ENCODE measurements at regions not wholly inside any gene's neighbourhood (a gene's known extent, or its start where the extent isn't known, plus 50 kb on each side); places are given as distances from the start of the nearest gene placed in this dataset.

DNA sequence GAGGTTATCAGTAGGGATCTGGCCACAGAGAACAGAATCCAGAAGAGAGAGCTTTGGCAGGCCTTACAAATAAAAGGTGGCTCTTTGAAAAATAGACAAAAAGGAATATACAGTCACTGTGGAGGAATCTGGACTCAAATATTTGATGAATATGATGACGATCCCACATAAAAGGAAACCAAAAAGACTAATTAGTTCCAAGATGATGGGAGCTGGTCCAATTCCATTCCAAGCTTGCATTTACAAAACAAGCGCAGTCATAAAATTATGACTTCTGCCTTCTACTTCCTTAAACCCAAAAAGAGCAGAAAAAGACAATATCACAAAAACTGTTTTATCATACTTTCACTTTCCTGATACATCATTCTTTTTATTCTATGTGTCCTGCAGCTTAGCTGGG is 285.8 kb downstream of the DIPK2A start (continued):
- TF ChIP-seq GABPA (IDR thresholded peaks at IDR 0.05 in 1 of 2, conservative IDR thresholded peaks at IDR 0.05 in 1 of 2) (no peak), HNF4G (IDR thresholded peaks at IDR 0.05) (no peak), FOXA2 (IDR thresholded peaks at IDR 0.05) (no peak)

DNA sequence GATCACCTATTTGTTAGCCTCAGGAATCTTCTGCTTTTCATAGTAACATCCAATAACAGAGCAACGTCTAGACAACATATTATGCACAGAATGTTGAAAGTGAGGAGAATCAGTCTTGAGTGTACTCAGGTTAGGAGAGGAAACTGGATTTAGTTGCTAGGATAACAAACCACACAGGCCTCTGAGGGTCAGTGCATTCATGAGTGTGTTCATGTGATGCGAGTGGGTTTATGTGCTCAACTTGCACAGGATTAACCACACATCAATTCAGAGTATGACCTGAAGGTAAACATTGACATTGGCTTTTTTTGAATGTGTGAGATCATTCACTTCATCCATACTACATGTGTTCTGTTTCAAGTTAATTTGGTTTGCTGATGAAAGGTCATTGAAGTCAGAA is 287.6 kb downstream of the DIPK2A start:
- H3K9me3 ChIP-seq (ENCODE audit: control insufficient read depth in 4 of 4, low read length in 3 of 4): no peaks in the 10 kb centered on the region
- no peak overlapping the region for H3K4me3 ChIP-seq (ENCODE audit: low read depth in 1 of 3, low read length in 3 of 3)
- no peaks in the 10 kb centered on the region for H3K36me3 ChIP-seq (ENCODE audit: control insufficient read depth in 4 of 4, insufficient read depth in 3 of 4, low read depth in 1 of 4, low read length in 3 of 4)
- H3K9ac ChIP-seq (ENCODE audit: low read depth in 1 of 2, low read length in 2 of 2): no peak overlapping the region
- H3K4me1 ChIP-seq (ENCODE audit: control insufficient read depth in 4 of 4, insufficient read depth in 4 of 4, low read length in 3 of 4): no peaks in the 10 kb centered on the region
- TF ChIP-seq GABPA (IDR thresholded peaks at IDR 0.05 in 1 of 2, conservative IDR thresholded peaks at IDR 0.05 in 1 of 2): no peak
- no peak for TF ChIP-seq RXRA (IDR thresholded peaks at IDR 0.05)
- TF ChIP-seq ZBTB33 (IDR thresholded peaks at IDR 0.05): no peak
- no peak for TF ChIP-seq RAD21 (IDR thresholded peaks at IDR 0.05)
- TF ChIP-seq FOXA2 (IDR thresholded peaks at IDR 0.05): no peak
- TF ChIP-seq JUND (IDR thresholded peaks at IDR 0.05): no peak
- DNase-seq (ENCODE audit: low spot score): no peak
- 88% methylated on average over 2 of the region's 2 CpGs for WGBS
- H3K27ac ChIP-seq (ENCODE audit: low read depth in 1 of 2, low read length in 2 of 2): no peak overlapping the region
- no peaks in the 10 kb centered on the region for H3K27me3 ChIP-seq (ENCODE audit: control insufficient read depth in 4 of 4, insufficient read depth in 4 of 4, low read length in 3 of 4)

DNA sequence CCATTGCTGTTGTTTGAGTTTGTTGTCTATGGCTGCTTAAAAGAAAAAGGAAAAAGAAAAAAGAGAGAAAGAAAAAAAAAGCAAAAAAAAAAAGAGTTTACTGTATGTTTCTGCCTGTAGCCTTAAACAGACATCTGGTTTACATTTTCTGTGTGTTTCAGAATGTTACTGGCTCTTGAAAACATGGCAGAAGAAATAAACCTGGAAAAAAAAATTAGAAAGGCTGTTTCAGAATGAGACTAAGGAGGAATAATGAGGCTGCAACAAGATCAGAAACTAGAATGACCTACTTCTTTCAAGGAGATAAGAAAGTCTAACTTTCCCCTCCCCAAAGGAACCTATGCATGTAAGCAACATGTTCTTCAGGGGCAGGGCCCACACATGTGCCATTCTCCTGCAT is 292.1 kb downstream of the DIPK2A start:
- H3K27me3 ChIP-seq (ENCODE audit: control insufficient read depth in 4 of 4, insufficient read depth in 4 of 4, low read length in 3 of 4): no peaks in the 10 kb centered on the region
- no peaks in the 10 kb centered on the region for H3K9me3 ChIP-seq (ENCODE audit: control insufficient read depth in 4 of 4, low read length in 3 of 4)
- TF ChIP-seq RXRA (IDR thresholded peaks at IDR 0.05) (no peak), TAF1 (conservative IDR thresholded peaks at IDR 0.05) (no peak), YY1 (IDR thresholded peaks at IDR 0.05) (no peak)
- H3K4me1 ChIP-seq (ENCODE audit: control insufficient read depth in 4 of 4, insufficient read depth in 4 of 4, low read length in 3 of 4): no peaks in the 10 kb centered on the region
- H3K36me3 ChIP-seq (ENCODE audit: control insufficient read depth in 4 of 4, insufficient read depth in 3 of 4, low read depth in 1 of 4, low read length in 3 of 4): no peaks in the 10 kb centered on the region
- no peak overlapping the region for H3K9ac ChIP-seq (ENCODE audit: low read depth in 1 of 2, low read length in 2 of 2)
- DNase-seq (ENCODE audit: low spot score): no peak
- H3K4me3 ChIP-seq (ENCODE audit: low read depth in 1 of 3, low read length in 3 of 3): no peak overlapping the region
- no peak overlapping the region for H3K27ac ChIP-seq (ENCODE audit: low read depth in 1 of 2, low read length in 2 of 2)

DNA sequence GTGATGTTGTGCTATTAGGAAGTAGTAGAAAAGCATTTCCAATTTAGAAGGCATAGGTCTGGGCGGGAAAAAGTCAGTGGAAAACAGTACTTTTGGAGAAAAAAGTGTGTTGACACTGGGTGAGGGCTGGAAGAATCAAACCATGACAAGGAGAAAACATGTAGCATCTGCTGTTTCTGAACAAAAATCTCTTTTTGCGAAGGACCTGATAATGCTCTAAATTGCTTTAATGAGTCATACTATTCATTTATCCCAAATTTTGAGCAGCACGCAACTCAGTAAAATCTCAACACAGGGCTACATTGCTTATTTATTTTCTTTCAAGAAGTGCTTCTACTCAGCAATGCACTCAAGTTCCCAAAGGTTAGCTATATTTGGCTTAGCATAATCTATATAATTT is 292.7 kb downstream of the DIPK2A start:
- no peaks in the 10 kb centered on the region for H3K4me1 ChIP-seq (ENCODE audit: control insufficient read depth in 4 of 4, insufficient read depth in 4 of 4, low read length in 3 of 4)
- H3K27ac ChIP-seq (ENCODE audit: low read depth in 1 of 2, low read length in 2 of 2): no peak overlapping the region
- H3K9me3 ChIP-seq (ENCODE audit: control insufficient read depth in 4 of 4, low read length in 3 of 4): no peaks in the 10 kb centered on the region
- no peak for TF ChIP-seq HNF4A (conservative IDR thresholded peaks at IDR 0.05)
- no peak for TF ChIP-seq MAX (IDR thresholded peaks at IDR 0.05)
- TF ChIP-seq YY1 (IDR thresholded peaks at IDR 0.05): no peak
- TF ChIP-seq FOXA2 (IDR thresholded peaks at IDR 0.05): no peak
- H3K9ac ChIP-seq (ENCODE audit: low read depth in 1 of 2, low read length in 2 of 2): no peak overlapping the region
- no peaks in the 10 kb centered on the region for H3K36me3 ChIP-seq (ENCODE audit: control insufficient read depth in 4 of 4, insufficient read depth in 3 of 4, low read depth in 1 of 4, low read length in 3 of 4)
- no peak overlapping the region for H3K4me3 ChIP-seq (ENCODE audit: low read depth in 1 of 3, low read length in 3 of 3)
- DNase-seq (ENCODE audit: low spot score): no peak
- no peaks in the 10 kb centered on the region for H3K27me3 ChIP-seq (ENCODE audit: control insufficient read depth in 4 of 4, insufficient read depth in 4 of 4, low read length in 3 of 4)
- WGBS: 92% methylated on average over 3 of the region's 3 CpGs

GRCh38 chr3:144264794-144265193 is 293.2 kb downstream of the DIPK2A start:
- WGBS: 90% methylated on average over 1 of the region's 1 CpG
- Histone ChIP-seq H3K9me3 (ENCODE audit: control insufficient read depth in 4 of 4, low read length in 3 of 4) (no peaks in the 10 kb centered on the region), H3K4me1 (ENCODE audit: control insufficient read depth in 4 of 4, insufficient read depth in 4 of 4, low read length in 3 of 4) (no peaks in the 10 kb centered on the region), H3K4me3 (ENCODE audit: low read depth in 1 of 3, low read length in 3 of 3) (no peak overlapping the region), H3K9ac (ENCODE audit: low read depth in 1 of 2, low read length in 2 of 2) (no peak overlapping the region), H3K36me3 (ENCODE audit: control insufficient read depth in 4 of 4, insufficient read depth in 3 of 4, low read depth in 1 of 4, low read length in 3 of 4) (no peaks in the 10 kb centered on the region), H3K27ac (ENCODE audit: low read depth in 1 of 2, low read length in 2 of 2) (no peak overlapping the region), H3K27me3 (ENCODE audit: control insufficient read depth in 4 of 4, insufficient read depth in 4 of 4, low read length in 3 of 4) (no peaks in the 10 kb centered on the region)
- no peak for DNase-seq (ENCODE audit: low spot score)
- TF ChIP-seq YY1 (IDR thresholded peaks at IDR 0.05) (no peak), GABPA (IDR thresholded peaks at IDR 0.05 in 1 of 2, conservative IDR thresholded peaks at IDR 0.05 in 1 of 2) (no peak), MAX (IDR thresholded peaks at IDR 0.05) (no peak), NR2F2 (IDR thresholded peaks at IDR 0.05) (no peak), HNF4A (conservative IDR thresholded peaks at IDR 0.05) (no peak), EGR1 (IDR thresholded peaks at IDR 0.05; ENCODE audit: low read depth in 2 of 2) (no peak), SP1 (IDR thresholded peaks at IDR 0.05) (no peak), ZBTB33 (IDR thresholded peaks at IDR 0.05) (no peak), CTCF (IDR thresholded peaks at IDR 0.05; ENCODE audit: low read depth, low read length, missing input control) (no peak), FOXA1 (IDR thresholded peaks at IDR 0.05) (no peak), HNF4G (IDR thresholded peaks at IDR 0.05) (no peak)
